Common myeloid progenitor, CD34-positive (primary cell): ENCODE measurements at regions not wholly inside any gene's neighbourhood (a gene's known extent, or its start where the extent isn't known, plus 50 kb on each side); places are given as distances from the start of the nearest gene placed in this dataset.
A peak's percentile ranks its signal among the peaks of the same experiment; 100 is the strongest.
"Not testable (repeated sequence)": the region's sequence is repeated elsewhere in the genome, so short reads cannot be mapped to it uniquely, and the experiment has no call there.

Source experiments
- CTCF ChIA-PET: fragments of 350-600 bp; sonication (Branson Sonifier 250); formaldehyde crosslinking; loops from one replicate; lab custom pipeline; 2021; ENCODE audit warnings: antibody characterized with exemption; lab: Charles Lee
- POLR2A ChIA-PET: fragments of 350-600 bp; sonication (Branson Sonifier 250); formaldehyde crosslinking; loops from one replicate; lab custom pipeline; 2021; ENCODE audit warnings: antibody characterized with exemption; lab: Charles Lee
- DNase-seq, 3 donors: peaks; one replicate each; pipeline versions ENCODE4 v3.0.0 to v3.0.0-alpha.2; 2013
- H3K27ac ChIP-seq, 2 experiments: 1 replicate in 1 of 2; 2 replicates in 1 of 2; pipeline ENCODE4 v1.7.0; 2013; ENCODE audit warnings: inconsistent platforms in 2 of 2, low read length in 2 of 2, mild to moderate bottlenecking in 2 of 2, low read depth in 1 of 2, moderate library complexity in 1 of 2; ENCODE audit not compliant: severe bottlenecking in 2 of 2, insufficient read depth in 1 of 2, poor library complexity in 1 of 2
- H3K27me3 ChIP-seq, 5 experiments: replicated peaks in 2 of 5; 1 replicate in 3 of 5; 2 replicates in 2 of 5; pipeline versions ENCODE4 v1.6.1 to v1.7.0; 2013; ENCODE audit warnings: low read length in 4 of 5, mild to moderate bottlenecking in 2 of 5, moderate library complexity in 2 of 5, inconsistent platforms in 1 of 5; ENCODE audit not compliant: insufficient read depth in 5 of 5, control insufficient read depth in 4 of 5
- H3K36me3 ChIP-seq, 4 experiments: 1 replicate in 2 of 4; 2 replicates in 2 of 4; pipeline versions ENCODE4 v1.6.1 to v1.7.0; 2013; ENCODE audit warnings: low read length in 3 of 4, control low read depth in 1 of 4, mild to moderate bottlenecking in 1 of 4; ENCODE audit not compliant: control insufficient read depth in 4 of 4, insufficient read depth in 4 of 4
- H3K4me1 ChIP-seq, 4 experiments: 1 replicate in 3 of 4; 2 replicates in 1 of 4; pipeline versions ENCODE4 v1.6.1 to v1.7.1; 2013; ENCODE audit warnings: low read length in 3 of 4, mild to moderate bottlenecking in 3 of 4, control low read depth in 1 of 4, inconsistent platforms in 1 of 4, moderate library complexity in 1 of 4; ENCODE audit not compliant: control insufficient read depth in 4 of 4, insufficient read depth in 4 of 4; ENCODE audit errors: control extremely low read depth in 1 of 4
- H3K4me3 ChIP-seq, 7 experiments: 1 replicate in 4 of 7; 2 replicates in 3 of 7; pipeline versions ENCODE4 v1.5.1 to v1.7.0; 2013; ENCODE audit warnings: mild to moderate bottlenecking in 7 of 7, low read length in 6 of 7, moderate library complexity in 6 of 7, inconsistent platforms in 2 of 7, low read depth in 2 of 7, control low read depth in 1 of 7; ENCODE audit not compliant: insufficient read depth in 4 of 7, control insufficient read depth in 1 of 7; ENCODE audit errors: extremely low read depth in 1 of 7
- H3K9me3 ChIP-seq, 5 experiments: 1 replicate in 4 of 5; 2 replicates in 1 of 5; pipeline versions ENCODE4 v1.6.1 to v1.7.1; 2013; ENCODE audit warnings: low read length in 4 of 5, mild to moderate bottlenecking in 2 of 5, inconsistent platforms in 1 of 5, low read depth in 1 of 5, moderate library complexity in 1 of 5; ENCODE audit not compliant: control insufficient read depth in 4 of 5, insufficient read depth in 2 of 5; ENCODE audit errors: control extremely low read depth in 1 of 5
- WGBS: methylation state at CpG from one replicate; pipeline ENCODE4 v1.1.5; 2013; ENCODE audit not compliant: insufficient coverage; 5-methylcytosine and 5-hydroxymethylcytosine counted together

DNA sequence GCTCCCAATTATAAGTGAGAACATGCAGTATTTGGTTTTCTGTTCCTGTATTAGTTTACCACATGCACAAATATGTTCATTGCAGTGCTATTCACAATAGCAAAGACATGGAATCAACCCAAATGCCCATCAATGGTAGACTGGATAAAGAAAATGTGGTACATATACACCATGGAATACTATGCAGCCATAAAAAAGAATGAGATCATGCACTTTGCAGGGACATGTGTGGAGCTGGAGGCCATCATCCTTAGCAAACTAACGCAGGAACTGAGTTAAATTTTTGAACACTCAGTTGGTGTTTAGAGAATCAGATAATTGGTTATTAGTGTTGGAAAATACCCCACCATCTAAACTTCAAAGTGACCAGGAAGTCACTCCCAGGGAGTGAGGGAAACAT is 111.2 kb upstream of the LYZL2 start:
- peaks cover 0 to 31% (median 17%) of the 10 kb centered on the region in 4 experiments for H3K4me1 ChIP-seq
- POLR2A ChIA-PET, H3K27ac ChIP-seq, H3K27me3 ChIP-seq, H3K9me3 ChIP-seq, H3K36me3 ChIP-seq, H3K4me3 ChIP-seq, DNase-seq: not testable (repeated sequence)
- CTCF ChIA-PET = interaction anchor here (1.3 kb wide), 1 partner anchor 11 kb away, joined by 3 read pairs; no protein-coding TSS in a partner anchor
- no CpG with 5 or more reads among the region's 1 CpG for WGBS

DNA sequence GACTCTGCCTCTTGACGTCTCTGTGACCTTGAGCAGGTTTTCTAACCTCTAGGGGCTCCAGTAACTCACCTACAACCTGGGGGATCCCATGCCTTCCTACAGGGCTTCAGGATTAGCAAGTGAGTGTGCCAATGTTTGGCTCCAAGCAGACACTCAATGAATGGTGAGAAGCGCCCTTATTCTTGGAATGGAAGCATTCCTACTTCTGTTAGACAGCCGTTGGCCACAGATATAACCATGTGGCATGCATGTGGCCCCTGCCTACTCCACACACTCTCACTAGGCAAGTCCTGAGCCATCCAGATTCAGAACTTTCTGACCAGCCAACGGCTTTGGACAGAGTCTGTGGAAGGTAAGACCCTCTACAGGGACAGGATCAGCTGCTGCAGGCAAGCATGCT is 108.9 kb upstream of the LYZL2 start:
- Histone ChIP-seq H3K36me3 (no peaks in the 10 kb centered on the region), H3K4me1 (peaks cover 0 to 47% (median 32%) of the 10 kb centered on the region in 4 experiments), H3K27ac (no peak overlapping the region), H3K4me3 (no peak overlapping the region), H3K27me3 (no peaks in the 10 kb centered on the region), H3K9me3 (no peaks in the 10 kb centered on the region)
- no peak for DNase-seq
- POLR2A ChIA-PET = no interaction called here
- CTCF ChIA-PET = interaction anchor here (0.6 to 4.0 kb wide), 2 partner anchors 11 to 294 kb away, joined by 3 to 19 read pairs; no protein-coding TSS in a partner anchor
- 98% methylated on average over 4 of the region's 4 CpGs for WGBS

DNA sequence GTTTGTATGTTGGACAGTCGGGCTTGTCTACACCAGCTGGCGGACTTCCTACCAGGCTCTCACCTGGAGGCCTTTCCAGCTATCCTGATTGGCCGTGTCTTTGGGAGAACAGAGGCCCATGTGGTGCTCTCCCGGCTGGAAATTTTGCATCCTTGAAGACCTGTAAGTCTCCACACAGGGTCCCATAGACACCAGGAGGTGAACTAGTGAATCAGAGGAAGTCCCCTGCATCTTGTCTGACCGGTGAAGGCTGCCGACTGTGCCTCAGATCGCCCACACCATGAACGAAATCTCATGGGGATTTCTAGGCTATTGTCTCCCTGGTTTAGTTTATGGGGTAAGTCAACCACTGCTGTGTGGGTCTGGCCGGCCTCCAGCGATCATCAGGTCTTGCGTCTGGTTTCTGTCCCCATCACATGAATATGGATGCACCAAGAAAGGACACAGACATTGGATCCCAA is 108.4 kb upstream of the LYZL2 start:
- DNase-seq = no peak
- no peak overlapping the region for H3K27ac ChIP-seq
- ChIA-PET POLR2A (no interaction called here), CTCF (interaction anchor here (4.0 kb wide), 1 partner anchor 12 kb away, joined by 19 read pairs; no protein-coding TSS in a partner anchor)
- no peaks in the 10 kb centered on the region for H3K27me3 ChIP-seq
- no peaks in the 10 kb centered on the region for H3K9me3 ChIP-seq
- H3K4me3 ChIP-seq = no peak overlapping the region
- H3K36me3 ChIP-seq = no peaks in the 10 kb centered on the region
- peaks cover 0 to 47% (median 32%) of the 10 kb centered on the region in 4 experiments for H3K4me1 ChIP-seq
- WGBS = 98% methylated on average over 10 of the region's 11 CpGs

DNA sequence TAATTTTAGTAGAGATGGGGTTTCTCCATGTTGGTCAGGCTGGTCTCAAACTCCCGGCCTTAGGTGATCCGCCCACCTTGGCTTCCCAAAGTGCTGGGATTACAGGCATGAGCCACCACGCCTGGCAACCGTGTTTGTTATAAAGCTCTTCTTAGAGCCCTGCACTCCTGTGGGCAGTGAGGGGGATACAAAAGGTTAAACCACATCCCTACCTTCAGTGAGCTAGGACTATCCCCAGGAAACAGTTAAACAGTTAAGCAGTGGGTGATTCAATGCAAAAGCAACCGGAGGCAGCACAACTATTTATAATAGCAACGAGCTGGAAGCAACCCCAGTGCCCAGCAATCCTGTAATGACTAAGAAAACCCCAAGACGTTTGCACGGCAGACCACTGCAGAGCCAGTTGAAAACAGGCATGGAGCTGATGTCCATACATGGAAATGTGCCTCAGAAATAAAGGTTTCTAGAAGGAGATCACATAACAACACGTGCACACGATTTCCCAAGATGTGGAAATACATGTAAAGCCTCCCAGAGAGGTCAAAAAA is 107.2 kb upstream of the LYZL2 start:
- POLR2A ChIA-PET = interaction anchor here (0.6 kb wide), 1 partner anchor 1047 kb away, joined by 3 read pairs; no protein-coding TSS in a partner anchor
- CTCF ChIA-PET = interaction anchor here (1.1 to 4.0 kb wide), 4 partner anchors 9 to 47 kb away, joined by 3 to 19 read pairs (median 9); no protein-coding TSS in a partner anchor
- peak overlapping the region; percentile 53 to 70 for H3K27ac ChIP-seq
- H3K9me3 ChIP-seq = no peaks in the 10 kb centered on the region
- H3K27me3 ChIP-seq = no peaks in the 10 kb centered on the region
- peaks cover 0 to 41% (median 31%) of the 10 kb centered on the region in 4 experiments for H3K4me1 ChIP-seq
- no peaks in the 10 kb centered on the region for H3K36me3 ChIP-seq
- no peak overlapping the region for H3K4me3 ChIP-seq
- 23% methylated on average over 6 of the region's 10 CpGs for WGBS
- DNase-seq = peak; percentile 60 to 92 (median 89)

DNA sequence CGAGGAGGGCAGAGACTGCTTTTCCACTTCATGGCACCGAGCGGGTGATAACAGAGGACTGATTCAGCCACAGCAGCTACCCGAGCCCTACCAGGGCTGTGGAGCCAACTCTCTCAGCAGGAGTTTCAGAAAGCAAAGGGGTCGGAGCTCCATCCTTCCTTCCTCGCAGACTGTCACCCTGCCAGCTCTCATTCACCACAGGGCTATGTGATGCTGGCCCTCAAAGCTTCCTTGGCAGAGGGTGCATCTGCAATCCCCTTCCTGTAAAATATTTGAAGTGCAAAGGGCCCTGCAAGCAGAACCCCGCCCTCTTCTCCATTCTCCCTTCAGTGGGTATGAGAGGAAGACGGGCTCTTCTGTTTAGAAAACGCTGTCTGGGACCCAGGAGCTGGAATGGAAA is 105.3 kb upstream of the LYZL2 start:
- peak in 2 of 3 donors; percentile 87 to 91 for DNase-seq
- Histone ChIP-seq H3K4me1 (peaks cover 0 to 41% (median 31%) of the 10 kb centered on the region in 4 experiments), H3K36me3 (no peaks in the 10 kb centered on the region), H3K27me3 (no peaks in the 10 kb centered on the region), H3K9me3 (no peaks in the 10 kb centered on the region), H3K27ac (peak overlapping the region; percentile 19 to 25), H3K4me3 (peak overlapping the region in 4 of 7 experiments; percentile 7 to 28 (median 18))
- ChIA-PET CTCF (interaction anchor here (0.6 to 4.0 kb wide), 7 partner anchors 15 to 1119 kb away, joined by 3 to 19 read pairs (median 3); no protein-coding TSS in a partner anchor), POLR2A (no interaction called here)
- WGBS = 4% methylated on average over 9 of the region's 9 CpGs

DNA sequence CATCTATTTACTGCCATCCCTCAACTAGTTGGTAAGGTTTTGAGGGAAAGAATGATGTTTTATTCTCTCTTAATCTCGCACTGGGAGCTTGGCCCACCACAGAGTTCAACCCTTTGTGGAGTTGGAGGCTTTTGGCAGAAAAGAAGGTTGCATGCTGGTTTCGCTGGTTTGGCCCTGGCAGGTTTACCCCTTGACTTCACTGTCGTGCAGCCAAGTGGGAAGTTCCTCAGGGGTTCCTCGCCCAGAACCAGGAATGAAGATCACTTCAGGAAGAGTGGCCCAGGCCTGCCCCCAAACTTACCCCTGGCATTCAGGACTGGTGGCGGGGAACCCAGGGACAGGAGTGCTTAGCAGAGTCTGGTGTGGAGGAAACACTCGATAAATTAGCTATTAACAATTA is 103.1 kb upstream of the LYZL2 start:
- Histone ChIP-seq H3K27ac (no peak overlapping the region), H3K4me3 (no peak overlapping the region), H3K27me3 (no peaks in the 10 kb centered on the region), H3K4me1 (peaks cover 0 to 44% (median 32%) of the 10 kb centered on the region in 4 experiments), H3K36me3 (no peaks in the 10 kb centered on the region), H3K9me3 (no peaks in the 10 kb centered on the region)
- no peak for DNase-seq
- ChIA-PET CTCF (interaction anchor here (0.8 to 1.6 kb wide), 6 partner anchors 11 to 351 kb away, joined by 3 to 6 read pairs (median 4); no protein-coding TSS in a partner anchor), POLR2A (no interaction called here)
- 100% methylated on average over 3 of the region's 6 CpGs for WGBS

DNA sequence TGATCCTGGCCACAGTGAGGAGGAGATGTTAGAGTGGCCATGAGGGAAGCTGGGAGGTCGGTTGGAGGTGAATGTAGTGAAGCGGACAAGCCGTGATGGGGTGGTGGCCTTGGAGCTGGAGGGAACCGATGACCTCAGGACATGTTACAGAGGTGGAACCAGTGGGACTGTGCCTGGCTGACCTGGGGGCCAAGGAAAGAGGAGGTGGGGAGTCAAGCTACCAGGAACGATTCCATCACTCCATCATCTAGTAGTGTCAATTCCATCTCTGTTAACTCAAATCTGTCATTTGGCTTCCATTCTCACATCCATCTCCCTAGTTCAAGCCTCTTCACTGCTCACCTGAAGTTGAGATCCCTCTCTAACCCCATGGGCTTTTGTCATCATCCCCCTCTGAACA is 102.4 kb upstream of the LYZL2 start:
- no peak for DNase-seq
- 98% methylated on average over 4 of the region's 5 CpGs for whole genome bisulfite sequencing
- Histone ChIP-seq H3K27ac (no peak overlapping the region), H3K4me3 (no peak overlapping the region), H3K9me3 (no peaks in the 10 kb centered on the region), H3K4me1 (peaks cover 0 to 44% (median 32%) of the 10 kb centered on the region in 4 experiments), H3K27me3 (no peaks in the 10 kb centered on the region), H3K36me3 (no peaks in the 10 kb centered on the region)
- CTCF ChIA-PET = interaction anchor here (0.8 to 1.6 kb wide), 4 partner anchors 10 to 352 kb away, joined by 3 to 6 read pairs (median 4); no protein-coding TSS in a partner anchor
- POLR2A ChIA-PET = no interaction called here
